ENCODE measurements at regions not wholly inside any gene's neighbourhood (a gene's known extent, or its start where the extent isn't known, plus 50 kb on each side); places are given as distances from the start of the nearest gene placed in this dataset.

DNA sequence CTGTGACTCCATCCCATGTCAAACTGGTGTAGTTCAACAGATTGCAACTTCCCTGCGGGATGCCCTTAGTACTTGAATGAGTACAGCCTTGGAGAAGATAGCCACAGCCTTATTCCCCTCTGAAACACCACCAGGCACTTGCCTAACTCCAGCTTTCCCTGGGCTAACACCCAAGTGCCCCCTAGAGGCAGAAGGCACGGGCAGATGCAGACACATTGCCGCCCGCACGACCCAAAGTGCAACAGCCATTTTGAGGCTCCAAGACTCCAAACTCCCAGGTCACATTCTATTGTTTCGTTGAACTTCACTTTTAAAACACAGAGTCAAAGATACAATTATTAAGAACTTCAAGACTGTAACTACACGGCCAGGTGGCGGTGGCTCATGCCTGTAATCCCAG lies 163.6 kb upstream of the CDH6 start:
- H3K36me3 ChIP-seq (replicated peaks): no peaks in the 10 kb centered on the region
- no peaks in the 10 kb centered on the region for H3K27me3 ChIP-seq (replicated peaks)
- in situ Hi-C loops (cut with HindIII; ENCODE audit: low pct_ligation_motif_present, low sequenced_read_pairs): no loop called here

DNA sequence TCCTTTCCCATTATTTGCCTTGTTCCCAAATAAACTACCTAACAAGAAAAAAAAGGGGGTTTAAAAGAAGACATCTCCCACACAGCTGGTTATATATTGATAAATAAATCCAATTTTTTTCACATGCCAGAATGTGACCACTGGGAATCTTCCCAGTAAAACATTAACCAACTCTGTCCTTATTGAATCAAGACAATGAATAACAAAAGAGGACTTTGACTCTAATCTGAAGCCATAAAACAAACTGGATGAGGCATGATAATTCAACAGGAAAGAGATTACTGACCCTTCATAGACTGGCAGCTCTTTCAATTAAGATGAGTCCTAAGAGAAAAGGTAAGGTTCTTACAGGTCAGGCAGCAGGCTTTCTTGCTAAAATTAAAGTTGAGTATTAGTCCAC lies 165.8 kb upstream of the CDH6 start:
- Histone ChIP-seq H3K4me3 (ENCODE audit: low read depth, low read length) (no peak overlapping the region), H3K36me3 (replicated peaks) (no peaks in the 10 kb centered on the region), H3K27me3 (replicated peaks) (no peaks in the 10 kb centered on the region), H3K27ac (no peak overlapping the region)
- TF ChIP-seq, protein P1, sequence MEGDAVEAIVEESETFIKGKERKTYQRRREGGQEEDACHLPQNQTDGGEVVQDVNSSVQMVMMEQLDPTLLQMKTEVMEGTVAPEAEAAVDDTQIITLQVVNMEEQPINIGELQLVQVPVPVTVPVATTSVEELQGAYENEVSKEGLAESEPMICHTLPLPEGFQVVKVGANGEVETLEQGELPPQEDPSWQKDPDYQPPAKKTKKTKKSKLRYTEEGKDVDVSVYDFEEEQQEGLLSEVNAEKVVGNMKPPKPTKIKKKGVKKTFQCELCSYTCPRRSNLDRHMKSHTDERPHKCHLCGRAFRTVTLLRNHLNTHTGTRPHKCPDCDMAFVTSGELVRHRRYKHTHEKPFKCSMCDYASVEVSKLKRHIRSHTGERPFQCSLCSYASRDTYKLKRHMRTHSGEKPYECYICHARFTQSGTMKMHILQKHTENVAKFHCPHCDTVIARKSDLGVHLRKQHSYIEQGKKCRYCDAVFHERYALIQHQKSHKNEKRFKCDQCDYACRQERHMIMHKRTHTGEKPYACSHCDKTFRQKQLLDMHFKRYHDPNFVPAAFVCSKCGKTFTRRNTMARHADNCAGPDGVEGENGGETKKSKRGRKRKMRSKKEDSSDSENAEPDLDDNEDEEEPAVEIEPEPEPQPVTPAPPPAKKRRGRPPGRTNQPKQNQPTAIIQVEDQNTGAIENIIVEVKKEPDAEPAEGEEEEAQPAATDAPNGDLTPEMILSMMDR (IDR thresholded peaks at IDR 0.05; ENCODE audit: low read depth, low read length, missing control alignments): no peak
- in situ Hi-C loops (cut with HindIII; ENCODE audit: low pct_ligation_motif_present, low sequenced_read_pairs): no loop called here
- no peak for DNase-seq

More for the DNA sequence above, 163.6 kb upstream of the CDH6 start:
- no peak overlapping the region for H3K27ac ChIP-seq
- DNase-seq: no peak
- TF ChIP-seq, protein P1 (IDR thresholded peaks at IDR 0.05; ENCODE audit: low read depth, low read length, missing control alignments): no peak
- H3K4me3 ChIP-seq (ENCODE audit: low read depth, low read length): no peak overlapping the region

DNA sequence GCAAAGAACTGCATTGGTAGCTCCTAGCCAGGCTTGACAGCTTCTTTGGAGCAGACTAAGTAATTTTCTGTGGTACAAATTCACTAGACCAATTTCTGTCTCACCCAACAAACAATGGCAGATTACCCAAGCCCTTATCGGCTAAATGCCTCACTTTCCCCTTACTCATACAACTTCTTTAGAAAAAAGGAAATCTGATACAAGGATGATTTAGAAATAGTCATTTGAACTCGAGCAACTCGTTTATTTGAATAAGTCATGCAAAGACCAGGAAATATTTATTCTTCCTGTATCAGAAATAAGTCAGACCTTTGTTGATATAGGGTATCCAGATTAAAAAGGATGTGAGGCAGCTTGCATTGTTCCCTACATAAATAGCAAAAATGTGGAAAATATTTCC lies 170.4 kb upstream of the CDH6 start:
- TF ChIP-seq, protein P1 (IDR thresholded peaks at IDR 0.05; ENCODE audit: low read depth, low read length, missing control alignments): no peak
- in situ Hi-C loops (cut with HindIII; ENCODE audit: low pct_ligation_motif_present, low sequenced_read_pairs): no loop called here
- no peaks in the 10 kb centered on the region for H3K36me3 ChIP-seq (replicated peaks)
- H3K4me3 ChIP-seq (ENCODE audit: low read depth, low read length): no peak overlapping the region
- peak; percentile 71 for DNase-seq
- H3K27ac ChIP-seq: peak overlapping the region; percentile 75
- H3K27me3 ChIP-seq (replicated peaks): no peaks in the 10 kb centered on the region

DNA sequence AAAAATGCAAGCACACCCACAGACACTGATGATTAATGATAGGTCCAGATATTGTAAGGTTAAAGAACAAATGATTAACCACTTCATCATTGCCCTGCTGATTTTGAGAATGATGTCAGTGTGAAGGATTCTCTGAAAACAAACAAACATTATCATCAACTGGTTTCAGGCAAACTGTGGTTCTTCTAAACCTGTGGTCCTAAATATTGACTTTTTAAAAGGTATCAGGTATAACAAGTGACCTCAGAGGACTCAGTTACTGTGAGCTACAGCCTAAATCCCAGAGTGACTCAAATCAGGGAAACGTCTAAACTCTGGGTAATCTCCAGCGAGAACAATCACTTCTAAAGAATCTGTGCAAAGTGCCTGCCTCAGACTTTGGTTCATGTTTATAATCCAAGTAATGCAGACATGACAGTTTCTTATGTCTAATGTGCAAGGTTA lies 172.3 kb upstream of the CDH6 start:
- Histone ChIP-seq H3K27me3 (replicated peaks) (no peaks in the 10 kb centered on the region), H3K36me3 (replicated peaks) (no peaks in the 10 kb centered on the region), H3K4me3 (ENCODE audit: low read depth, low read length) (no peak overlapping the region), H3K27ac (peak overlapping the region; percentile 75)
- TF ChIP-seq, protein P1 (IDR thresholded peaks at IDR 0.05; ENCODE audit: low read depth, low read length, missing control alignments): no peak
- DNase-seq: peak; percentile 80
- in situ Hi-C loops (cut with HindIII; ENCODE audit: low pct_ligation_motif_present, low sequenced_read_pairs): no loop called here

DNA sequence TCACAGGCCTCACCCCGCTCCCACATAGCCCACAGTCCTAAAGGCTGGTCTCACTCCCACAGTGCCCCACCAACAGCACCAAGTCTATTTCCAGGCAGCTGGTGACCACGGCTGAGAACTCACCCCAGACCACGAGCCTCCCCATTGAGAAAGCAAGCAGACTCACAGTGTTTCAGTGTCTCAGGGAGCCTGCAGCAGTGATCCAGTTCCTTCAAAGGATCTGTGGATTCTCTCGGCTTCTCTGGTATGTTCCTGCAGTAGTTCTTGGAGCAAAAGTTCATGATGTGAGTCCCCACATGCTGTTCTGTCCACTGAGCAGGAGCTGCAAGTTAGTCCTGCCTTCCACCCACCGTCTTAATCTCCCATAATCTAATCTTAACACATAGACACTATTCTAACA lies 185.3 kb upstream of the CDH6 start:
- H3K27me3 ChIP-seq (replicated peaks): no peaks in the 10 kb centered on the region
- H3K36me3 ChIP-seq (replicated peaks): no peaks in the 10 kb centered on the region
- DNase-seq: peak; percentile 9
- TF ChIP-seq, protein P1 (IDR thresholded peaks at IDR 0.05; ENCODE audit: low read depth, low read length, missing control alignments): no peak
- no peak overlapping the region for H3K27ac ChIP-seq
- H3K4me3 ChIP-seq (ENCODE audit: low read depth, low read length): no peak overlapping the region
- in situ Hi-C loops (cut with HindIII; ENCODE audit: low pct_ligation_motif_present, low sequenced_read_pairs): no loop called here

DNA sequence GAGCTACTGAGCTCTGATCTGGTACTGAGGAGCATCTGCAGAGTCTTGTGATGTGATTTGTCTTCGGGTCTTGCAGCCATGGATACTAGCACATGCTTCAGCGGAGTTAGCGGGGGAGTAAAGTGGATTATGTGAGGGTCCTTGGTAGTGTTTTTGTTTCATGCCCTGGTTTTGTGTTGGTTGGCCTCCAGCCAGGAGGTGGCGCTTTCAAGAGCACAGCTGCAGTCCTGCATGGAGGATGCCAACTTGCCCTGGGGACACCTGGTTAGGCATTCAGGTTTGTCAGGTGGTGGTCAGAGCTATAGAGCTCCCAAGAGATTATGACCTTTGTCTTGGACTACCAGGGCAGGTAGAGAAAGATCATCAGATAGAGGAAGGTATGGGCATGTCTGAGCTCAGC lies 185.8 kb upstream of the CDH6 start:
- Histone ChIP-seq H3K27ac (no peak overlapping the region), H3K36me3 (replicated peaks) (no peaks in the 10 kb centered on the region), H3K4me3 (ENCODE audit: low read depth, low read length) (no peak overlapping the region), H3K27me3 (replicated peaks) (no peaks in the 10 kb centered on the region)
- in situ Hi-C loops (cut with HindIII; ENCODE audit: low pct_ligation_motif_present, low sequenced_read_pairs): no loop called here
- TF ChIP-seq, protein P1 (IDR thresholded peaks at IDR 0.05; ENCODE audit: low read depth, low read length, missing control alignments): peak; percentile 7
- DNase-seq: no peak

Data from brain microvascular endothelial cell (primary cell).